Fibroblast of pulmonary artery (primary cell): ENCODE measurements at regions not wholly inside any gene's neighbourhood (a gene's known extent, or its start where the extent isn't known, plus 50 kb on each side); places are given as distances from the start of the nearest gene placed in this dataset.

Experiments
- DNase-seq: peaks from one replicate; pipeline ENCODE4 v3.0.0-alpha.2; 2010; ENCODE audit warnings: low read depth
- H3K4me3 ChIP-seq: replicated peaks from 2 replicates; pipeline ENCODE4 v1.5.1; 2011; ENCODE audit warnings: low read depth, mild to moderate bottlenecking, control low read depth, low read length, moderate library complexity
- TF ChIP-seq, protein P1 (sequence below): IDR thresholded peaks from 2 replicates; pipeline ENCODE4 v1.5.1; 2011; ENCODE audit warnings: mild to moderate bottlenecking, control low read depth, low read length, inconsistent platforms; ENCODE audit errors: missing control alignments

DNA sequence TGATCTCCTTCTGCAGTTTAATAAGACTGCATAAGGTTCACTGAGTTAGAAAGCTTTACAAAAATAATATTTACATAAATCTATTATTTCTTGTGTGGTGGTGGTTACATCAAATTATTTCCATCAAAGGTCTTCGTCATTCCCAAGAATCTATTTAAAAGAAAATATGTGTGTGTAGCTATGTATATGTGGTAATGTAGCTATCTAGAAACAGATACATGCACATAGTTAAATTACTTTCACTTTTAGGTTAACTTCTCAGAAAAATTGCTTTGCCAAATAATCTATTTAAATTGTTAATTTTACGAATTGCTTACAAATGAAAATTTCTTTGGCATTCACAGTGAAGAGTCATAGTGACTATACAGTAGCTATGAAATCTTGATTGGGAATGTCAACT lies 633.2 kb downstream of the DMRTA1 start:
- H3K4me3 ChIP-seq = no peak overlapping the region
- TF ChIP-seq, protein P1, sequence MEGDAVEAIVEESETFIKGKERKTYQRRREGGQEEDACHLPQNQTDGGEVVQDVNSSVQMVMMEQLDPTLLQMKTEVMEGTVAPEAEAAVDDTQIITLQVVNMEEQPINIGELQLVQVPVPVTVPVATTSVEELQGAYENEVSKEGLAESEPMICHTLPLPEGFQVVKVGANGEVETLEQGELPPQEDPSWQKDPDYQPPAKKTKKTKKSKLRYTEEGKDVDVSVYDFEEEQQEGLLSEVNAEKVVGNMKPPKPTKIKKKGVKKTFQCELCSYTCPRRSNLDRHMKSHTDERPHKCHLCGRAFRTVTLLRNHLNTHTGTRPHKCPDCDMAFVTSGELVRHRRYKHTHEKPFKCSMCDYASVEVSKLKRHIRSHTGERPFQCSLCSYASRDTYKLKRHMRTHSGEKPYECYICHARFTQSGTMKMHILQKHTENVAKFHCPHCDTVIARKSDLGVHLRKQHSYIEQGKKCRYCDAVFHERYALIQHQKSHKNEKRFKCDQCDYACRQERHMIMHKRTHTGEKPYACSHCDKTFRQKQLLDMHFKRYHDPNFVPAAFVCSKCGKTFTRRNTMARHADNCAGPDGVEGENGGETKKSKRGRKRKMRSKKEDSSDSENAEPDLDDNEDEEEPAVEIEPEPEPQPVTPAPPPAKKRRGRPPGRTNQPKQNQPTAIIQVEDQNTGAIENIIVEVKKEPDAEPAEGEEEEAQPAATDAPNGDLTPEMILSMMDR = no peak
- no peak for DNase-seq

DNA sequence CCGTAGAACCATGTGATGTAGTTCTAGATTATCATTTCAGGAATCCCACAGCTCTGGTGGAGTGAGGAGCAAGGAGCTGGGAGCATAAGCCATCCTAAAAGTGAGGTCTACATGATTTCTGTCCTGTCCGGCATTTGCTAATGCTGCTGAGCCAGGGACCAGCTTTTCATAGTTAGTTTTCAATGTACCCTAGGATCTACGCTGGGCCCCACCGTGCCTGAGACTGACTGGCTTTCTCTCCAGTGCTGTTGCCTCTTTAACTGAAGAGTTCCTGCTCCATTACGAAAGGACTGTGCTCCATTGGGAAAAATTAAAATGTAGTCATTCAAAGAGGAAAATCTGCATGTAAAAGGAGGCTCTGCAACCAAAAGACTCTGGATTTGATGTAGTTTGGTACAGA lies 634.8 kb downstream of the DMRTA1 start:
- TF ChIP-seq, protein P1 = no peak
- no peak overlapping the region for H3K4me3 ChIP-seq
- DNase-seq = no peak

DNA sequence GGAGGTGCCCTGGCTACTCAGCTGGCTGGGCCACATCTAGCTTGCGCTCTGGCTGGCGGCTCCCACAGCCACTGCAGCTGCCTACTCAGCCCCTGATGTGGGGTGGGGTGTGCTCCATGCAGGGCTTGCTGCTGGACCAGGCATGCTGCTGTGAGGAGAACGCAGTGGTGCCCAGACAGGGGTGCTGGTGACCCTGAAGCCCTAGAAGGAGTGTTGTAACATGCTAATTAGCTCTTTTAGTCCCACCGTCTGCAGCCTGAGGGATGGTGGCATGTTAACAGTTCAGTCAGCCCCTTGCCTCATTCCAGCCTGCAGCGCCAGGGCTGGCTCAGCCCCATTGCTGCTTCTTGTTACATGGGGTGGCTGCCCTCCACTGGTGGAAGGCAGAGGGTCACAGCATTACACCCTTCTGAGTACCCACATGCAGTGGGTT lies 642.3 kb downstream of the DMRTA1 start:
- H3K4me3 ChIP-seq = no peak overlapping the region
- no peak for DNase-seq
- TF ChIP-seq, protein P1 = no peak

DNA sequence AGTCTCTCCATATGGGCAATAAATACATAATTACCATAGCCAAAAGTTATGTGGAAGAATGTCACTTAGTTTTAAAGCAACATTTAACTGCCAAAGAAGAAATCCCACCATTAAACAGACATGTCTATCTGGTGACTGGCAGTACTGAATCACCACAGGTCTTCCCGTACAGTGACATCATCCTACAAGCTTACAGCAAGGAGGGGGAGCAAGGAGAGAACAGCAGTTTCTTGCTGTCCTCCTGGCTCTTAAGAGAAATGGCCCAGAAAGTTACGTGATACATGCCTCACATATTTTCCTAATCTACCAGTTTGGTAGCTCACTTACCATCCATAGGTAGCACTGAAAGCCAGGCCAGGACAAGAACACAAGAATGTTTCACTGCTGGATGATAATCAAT lies 671.0 kb downstream of the DMRTA1 start:
- no peak overlapping the region for H3K4me3 ChIP-seq
- peak; percentile 11 for DNase-seq
- TF ChIP-seq, protein P1 = no peak

DNA sequence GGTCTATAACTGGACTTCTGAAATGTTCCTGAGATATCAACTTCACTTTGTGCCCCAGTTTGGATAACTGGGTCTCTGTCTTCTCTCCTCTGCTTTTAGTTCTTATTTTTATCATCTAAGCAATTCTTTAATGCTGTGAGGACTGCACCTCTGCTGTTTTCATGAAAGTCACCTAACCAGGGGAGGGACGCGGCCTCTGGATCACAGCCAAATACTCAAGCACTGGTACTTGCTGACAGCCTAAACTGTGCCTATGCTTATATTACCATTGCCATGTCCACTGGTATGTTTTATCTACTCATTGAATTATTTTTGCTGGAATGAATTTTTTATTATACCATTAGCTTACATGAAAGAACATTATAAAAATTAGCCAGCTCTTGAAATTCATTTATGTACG lies 674.0 kb downstream of the DMRTA1 start:
- TF ChIP-seq, protein P1 = no peak
- no peak for DNase-seq
- H3K4me3 ChIP-seq = no peak overlapping the region

DNA sequence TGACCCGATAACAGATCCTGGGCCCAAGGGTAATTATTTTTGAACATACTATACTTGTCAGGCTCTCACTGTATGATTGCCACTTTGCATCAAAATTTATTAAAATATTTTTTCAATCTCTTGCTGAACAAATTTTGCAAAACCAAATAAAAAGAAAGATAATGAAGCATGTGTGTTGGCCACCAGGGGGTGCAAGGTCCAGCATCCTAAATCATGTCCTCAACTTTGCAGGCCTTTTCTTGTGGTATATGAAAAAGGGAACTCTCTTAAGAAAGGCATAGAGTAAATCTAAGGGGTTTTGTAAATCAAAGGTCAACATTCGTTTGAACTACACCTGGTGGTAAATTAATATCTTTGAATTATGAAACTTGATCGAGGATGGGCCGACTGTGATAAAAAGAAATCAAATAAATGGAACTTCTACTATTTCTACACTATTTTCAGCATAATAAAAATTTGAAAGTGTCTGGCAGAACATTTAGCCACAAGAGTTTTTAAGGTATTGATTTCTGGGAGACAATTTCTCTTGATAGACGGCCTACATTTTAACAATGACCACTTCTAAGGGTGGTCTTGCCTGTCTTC lies 676.5 kb downstream of the DMRTA1 start:
- H3K4me3 ChIP-seq = no peak overlapping the region
- TF ChIP-seq, protein P1 = peak; percentile 19
- peak; percentile 3 for DNase-seq

DNA sequence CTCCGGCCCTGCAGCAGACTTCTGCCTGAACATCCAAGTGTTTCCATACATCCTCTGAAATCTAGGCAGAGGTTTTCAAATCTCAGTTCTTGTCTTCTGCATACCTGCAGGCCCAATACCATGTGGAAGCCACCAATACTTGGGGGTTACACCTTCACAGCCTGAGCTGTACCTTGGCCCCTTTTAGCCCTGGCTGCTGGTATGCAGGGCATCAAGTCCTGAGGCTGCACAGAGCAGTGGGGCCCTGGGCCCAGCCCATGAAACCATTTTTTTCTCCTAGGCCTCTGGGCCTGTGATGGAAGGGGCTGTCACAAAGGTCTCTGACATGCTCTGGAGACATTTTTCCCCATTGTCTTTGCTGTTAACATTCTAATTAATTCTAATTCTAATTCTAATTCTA lies 680.6 kb downstream of the ELAVL2 start:
- TF ChIP-seq, protein P1 = no peak
- DNase-seq = no peak
- no peak overlapping the region for H3K4me3 ChIP-seq
